Ascending aorta (tissue), 2 donors: ENCODE measurements at regions not wholly inside any gene's neighbourhood (a gene's known extent, or its start where the extent isn't known, plus 50 kb on each side); places are given as distances from the start of the nearest gene placed in this dataset.

Experiments
- DNase-seq, 2 donors: peaks; one replicate each; pipeline ENCODE4 v3.0.0-alpha.2; 2019; ENCODE audit warnings: low spot score in 2 of 2
- H3K27ac ChIP-seq, 2 donors: fragments of 200-600 bp; sonication (generic); one replicate each; pipeline ENCODE4 v1.5.1; 2016 to 2017; ENCODE audit warnings: mild to moderate bottlenecking in 1 of 2
- H3K27me3 ChIP-seq: fragments of 200-600 bp; sonication (generic); one replicate; pipeline ENCODE4 v1.5.1; 2017
- H3K36me3 ChIP-seq, 2 donors: fragments of 200-600 bp; sonication (generic); one replicate each; pipeline ENCODE4 v1.5.1; 2016
- H3K4me1 ChIP-seq, 2 donors: fragments of 200-600 bp; sonication (generic); one replicate each; pipeline ENCODE4 v1.5.1; 2016 to 2017; ENCODE audit warnings: mild to moderate bottlenecking in 1 of 2
- H3K4me3 ChIP-seq, 2 donors: fragments of 200-600 bp; sonication (generic); one replicate each; pipeline ENCODE4 v1.5.1; 2016 to 2017; ENCODE audit warnings: mild to moderate bottlenecking in 1 of 2
- H3K9me3 ChIP-seq, 2 donors: fragments of 200-600 bp; sonication (generic); one replicate each; pipeline ENCODE4 v1.5.1; 2016
- intact Hi-C: fragments of 100-400 bp; cut with DNase I; formaldehyde crosslinking; loops from one replicate; pipeline ENCODE4 v1.15.1; 2023
- TF ChIP-seq, protein P1 (sequence below), 3 experiments: fragments of 200-600 bp in 2 of 3; fragments of 450-650 bp in 1 of 3; sonication (generic) in 2 of 3; IDR thresholded peaks; one replicate each; pipeline ENCODE4 v1.5.1; 2016 to 2019; ENCODE audit warnings: antibody characterized with exemption in 3 of 3, mild to moderate bottlenecking in 1 of 3, moderate library complexity in 1 of 3

- no peak overlapping the region for H3K4me3 ChIP-seq
- DNase-seq: no peak
- H3K9me3 ChIP-seq: peaks cover 0 to 4% of the 10 kb centered on the region in 2 donors
- TF ChIP-seq, protein P1, sequence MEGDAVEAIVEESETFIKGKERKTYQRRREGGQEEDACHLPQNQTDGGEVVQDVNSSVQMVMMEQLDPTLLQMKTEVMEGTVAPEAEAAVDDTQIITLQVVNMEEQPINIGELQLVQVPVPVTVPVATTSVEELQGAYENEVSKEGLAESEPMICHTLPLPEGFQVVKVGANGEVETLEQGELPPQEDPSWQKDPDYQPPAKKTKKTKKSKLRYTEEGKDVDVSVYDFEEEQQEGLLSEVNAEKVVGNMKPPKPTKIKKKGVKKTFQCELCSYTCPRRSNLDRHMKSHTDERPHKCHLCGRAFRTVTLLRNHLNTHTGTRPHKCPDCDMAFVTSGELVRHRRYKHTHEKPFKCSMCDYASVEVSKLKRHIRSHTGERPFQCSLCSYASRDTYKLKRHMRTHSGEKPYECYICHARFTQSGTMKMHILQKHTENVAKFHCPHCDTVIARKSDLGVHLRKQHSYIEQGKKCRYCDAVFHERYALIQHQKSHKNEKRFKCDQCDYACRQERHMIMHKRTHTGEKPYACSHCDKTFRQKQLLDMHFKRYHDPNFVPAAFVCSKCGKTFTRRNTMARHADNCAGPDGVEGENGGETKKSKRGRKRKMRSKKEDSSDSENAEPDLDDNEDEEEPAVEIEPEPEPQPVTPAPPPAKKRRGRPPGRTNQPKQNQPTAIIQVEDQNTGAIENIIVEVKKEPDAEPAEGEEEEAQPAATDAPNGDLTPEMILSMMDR (IDR thresholded peaks at IDR 0.05): no peak
- intact Hi-C loops: no loop called here
- H3K36me3 ChIP-seq: no peaks in the 10 kb centered on the region
- no peaks in the 10 kb centered on the region for H3K27me3 ChIP-seq
- H3K27ac ChIP-seq: no peak overlapping the region
- H3K4me1 ChIP-seq: no peaks in the 10 kb centered on the region
Observed at GRCh38 chr13:33710924-33711323, 107.0 kb upstream of the RFC3 start.

GRCh38 chr13:33711436-33711835, 106.5 kb upstream of the RFC3 start:
- peaks cover 0 to under 1% of the 10 kb centered on the region in 2 donors for H3K9me3 ChIP-seq
- no peak overlapping the region for H3K4me3 ChIP-seq
- H3K27me3 ChIP-seq: no peaks in the 10 kb centered on the region
- H3K36me3 ChIP-seq: no peaks in the 10 kb centered on the region
- intact Hi-C loops: no loop called here
- TF ChIP-seq, protein P1 (IDR thresholded peaks at IDR 0.05): no peak
- no peak for DNase-seq
- H3K27ac ChIP-seq: no peak overlapping the region
- no peaks in the 10 kb centered on the region for H3K4me1 ChIP-seq

DNA sequence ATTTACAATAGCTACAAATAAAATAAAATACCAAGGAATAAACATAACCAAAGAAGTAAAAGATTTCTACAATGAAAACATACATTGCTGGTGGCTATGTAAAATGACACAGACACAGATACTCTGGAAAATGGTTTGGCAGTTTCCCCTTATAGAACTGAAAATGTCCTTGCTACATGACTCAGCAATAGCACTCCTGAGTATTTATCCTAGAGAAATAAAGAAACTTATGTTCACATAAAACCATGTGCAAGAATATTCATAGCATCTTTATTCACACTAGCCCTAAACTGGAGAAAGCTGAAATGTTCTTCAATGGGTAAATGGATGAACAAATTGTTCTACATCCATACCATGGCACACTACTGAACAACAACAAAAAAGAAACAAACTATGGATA, 100.2 kb upstream of the RFC3 start:
- Histone ChIP-seq H3K4me3 (no peak overlapping the region), H3K27me3 (no peaks in the 10 kb centered on the region), H3K27ac (no peak overlapping the region), H3K9me3 (no peaks in the 10 kb centered on the region), H3K4me1 (peaks cover 1 to 3% of the 10 kb centered on the region in 2 donors), H3K36me3 (no peaks in the 10 kb centered on the region)
- intact Hi-C loops: no loop called here
- TF ChIP-seq, protein P1 (IDR thresholded peaks at IDR 0.05): no peak
- DNase-seq: no peak

GRCh38 chr13:33721724-33722123, 96.2 kb upstream of the RFC3 start:
- intact Hi-C loops: loop anchor here (2.0 to 5.0 kb wide), 3 partner anchors 179 to 1134 kb away; partner anchors contain the start of gene PDS5B
- H3K36me3 ChIP-seq: no peaks in the 10 kb centered on the region
- no peak overlapping the region for H3K4me3 ChIP-seq
- no peak for DNase-seq
- H3K27ac ChIP-seq: peak overlapping the region; percentile 61 to 64
- no peaks in the 10 kb centered on the region for H3K9me3 ChIP-seq
- peaks cover 10 to 11% of the 10 kb centered on the region in 2 donors for H3K4me1 ChIP-seq
- TF ChIP-seq, protein P1 (IDR thresholded peaks at IDR 0.05): no peak
- no peaks in the 10 kb centered on the region for H3K27me3 ChIP-seq

DNA sequence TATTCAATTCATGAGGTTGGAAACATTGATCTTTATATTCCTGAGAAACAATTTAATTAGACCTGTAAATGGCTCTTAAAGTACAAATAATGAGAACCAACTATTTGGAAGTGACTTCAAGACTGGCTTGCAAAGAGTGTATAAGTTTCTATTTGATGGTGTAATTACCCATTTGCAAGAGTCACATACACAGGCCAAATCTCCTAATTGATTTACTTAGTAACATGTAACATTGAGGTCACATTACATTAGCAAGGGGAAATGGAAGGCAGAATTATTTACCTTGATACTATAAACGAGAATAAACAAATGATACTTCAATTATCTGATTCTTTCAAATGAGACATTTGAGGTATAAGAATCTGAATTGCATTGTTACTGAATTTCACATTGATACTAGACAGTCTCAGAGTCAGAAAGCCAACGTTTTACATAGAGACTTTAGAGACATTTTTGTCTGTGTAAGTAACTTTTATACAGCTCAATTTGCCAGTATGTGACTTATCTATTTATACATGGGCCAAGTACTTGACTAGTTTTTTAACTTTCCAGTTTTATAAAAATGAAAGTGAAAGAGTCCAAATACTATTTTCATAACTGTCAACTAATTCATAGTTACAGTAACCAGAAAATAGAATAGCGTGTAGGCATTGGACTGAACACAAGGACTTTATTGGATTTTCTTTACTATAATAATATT, 95.6 kb upstream of the RFC3 start:
- intact Hi-C loops: loop anchor here (2.0 to 5.0 kb wide), 3 partner anchors 180 to 1135 kb away; partner anchors contain the start of gene PDS5B
- TF ChIP-seq, protein P1 (IDR thresholded peaks at IDR 0.05): no peak
- H3K4me1 ChIP-seq: peaks cover 10 to 11% of the 10 kb centered on the region in 2 donors
- H3K27ac ChIP-seq: peak overlapping the region; percentile 61 to 64
- no peaks in the 10 kb centered on the region for H3K27me3 ChIP-seq
- no peaks in the 10 kb centered on the region for H3K9me3 ChIP-seq
- H3K4me3 ChIP-seq: peak overlapping the region in 1 of 2 donors; percentile 33
- no peak for DNase-seq
- H3K36me3 ChIP-seq: no peaks in the 10 kb centered on the region
